Mammary epithelial cell (primary cell): ENCODE measurements at regions not wholly inside any gene's neighbourhood (a gene's known extent, or its start where the extent isn't known, plus 50 kb on each side); places are given as distances from the start of the nearest gene placed in this dataset.

Experiments
- CTCF ChIP-seq, 2 donors: IDR thresholded peaks in 1 of 2; conservative IDR thresholded peaks in 1 of 2; 2 replicates each; pipeline ENCODE4 v1.5.1; 2011 to 2012; ENCODE audit warnings: inconsistent platforms in 2 of 2, low read length in 2 of 2, mild to moderate bottlenecking in 2 of 2, control low read depth in 1 of 2, low read depth in 1 of 2; ENCODE audit not compliant: insufficient read depth in 1 of 2; ENCODE audit errors: extremely low read depth in 1 of 2
- EZH2 ChIP-seq: IDR thresholded peaks from 2 replicates; pipeline ENCODE4 v1.6.1; 2012; ENCODE audit warnings: low read length, inconsistent platforms, borderline replicate concordance

GRCh38 chr5:144882739-144883283 lies 712.1 kb downstream of the KCTD16 start:
- no peak for TF ChIP-seq CTCF (conservative IDR thresholded peaks at IDR 0.05 in 1 of 2, IDR thresholded peaks at IDR 0.05 in 1 of 2; ENCODE audit: extremely low read depth in 1 of 2, insufficient read depth in 1 of 2, low read depth in 1 of 2, low read length in 2 of 2)
- no peak for TF ChIP-seq EZH2
